ENCODE measurements at regions not wholly inside any gene's neighbourhood (a gene's known extent, or its start where the extent isn't known, plus 50 kb on each side); places are given as distances from the start of the nearest gene placed in this dataset.
A peak's percentile ranks its signal among the peaks of the same experiment; 100 is the strongest.

- H3K36me3 ChIP-seq (ENCODE audit: control insufficient read depth, insufficient read depth, low read length), result no peaks in the 10 kb centered on the region
- TF ChIP-seq CTCF (IDR thresholded peaks at IDR 0.05; ENCODE audit: insufficient read depth, low read length, severe bottlenecking), result no peak
- FAIRE-seq (no peak), DNase-seq (ENCODE audit: low read depth) (no peak)
- H3K4me3 ChIP-seq (ENCODE audit: low read depth, low read length), result no peak overlapping the region
- H3K27me3 ChIP-seq (ENCODE audit: control insufficient read depth, insufficient read depth, low read length), result no peaks in the 10 kb centered on the region
These were observed 94.3 kb upstream of the AADACL2 start for GRCh38 chr3:151639418-151639740.

GRCh38 chr3:151638555-151639417 is 94.9 kb upstream of the AADACL2 start:
- FAIRE-seq (no peak), DNase-seq (ENCODE audit: low read depth) (no peak)
- H3K4me3 ChIP-seq (ENCODE audit: low read depth, low read length), result no peak overlapping the region
- H3K36me3 ChIP-seq (ENCODE audit: control insufficient read depth, insufficient read depth, low read length), result no peaks in the 10 kb centered on the region
- no peak for TF ChIP-seq CTCF (IDR thresholded peaks at IDR 0.05; ENCODE audit: insufficient read depth, low read length, severe bottlenecking)
- H3K27me3 ChIP-seq (ENCODE audit: control insufficient read depth, insufficient read depth, low read length), result no peaks in the 10 kb centered on the region

GRCh38 chr3:151635905-151636304 is 97.8 kb upstream of the AADACL2 start:
- FAIRE-seq, result peak; percentile 23
- Histone ChIP-seq H3K27me3 (ENCODE audit: control insufficient read depth, insufficient read depth, low read length) (no peaks in the 10 kb centered on the region), H3K4me3 (ENCODE audit: low read depth, low read length) (no peak overlapping the region), H3K36me3 (ENCODE audit: control insufficient read depth, insufficient read depth, low read length) (no peaks in the 10 kb centered on the region)
- DNase-seq (ENCODE audit: low read depth), result no peak
- no peak for TF ChIP-seq CTCF (IDR thresholded peaks at IDR 0.05; ENCODE audit: insufficient read depth, low read length, severe bottlenecking)

GRCh38 chr3:151631946-151632345 is 101.8 kb upstream of the AADACL2 start:
- Histone ChIP-seq H3K36me3 (ENCODE audit: control insufficient read depth, insufficient read depth, low read length) (no peaks in the 10 kb centered on the region), H3K4me3 (ENCODE audit: low read depth, low read length) (no peak overlapping the region), H3K27me3 (ENCODE audit: control insufficient read depth, insufficient read depth, low read length) (no peaks in the 10 kb centered on the region)
- DNase-seq (ENCODE audit: low read depth), result no peak
- no peak for TF ChIP-seq CTCF (IDR thresholded peaks at IDR 0.05; ENCODE audit: insufficient read depth, low read length, severe bottlenecking)
- FAIRE-seq, result no peak

GRCh38 chr3:151630938-151631441 is 102.7 kb upstream of the AADACL2 start:
- no peak overlapping the region for H3K4me3 ChIP-seq (ENCODE audit: low read depth, low read length)
- no peaks in the 10 kb centered on the region for H3K27me3 ChIP-seq (ENCODE audit: control insufficient read depth, insufficient read depth, low read length)
- FAIRE-seq (peak; percentile 7), DNase-seq (ENCODE audit: low read depth) (peak; percentile 33)
- H3K36me3 ChIP-seq (ENCODE audit: control insufficient read depth, insufficient read depth, low read length), result no peaks in the 10 kb centered on the region
- no peak for TF ChIP-seq CTCF (IDR thresholded peaks at IDR 0.05; ENCODE audit: insufficient read depth, low read length, severe bottlenecking)

GRCh38 chr3:151630035-151630434 is 103.7 kb upstream of the AADACL2 start:
- H3K36me3 ChIP-seq (ENCODE audit: control insufficient read depth, insufficient read depth, low read length), result no peaks in the 10 kb centered on the region
- H3K27me3 ChIP-seq (ENCODE audit: control insufficient read depth, insufficient read depth, low read length), result no peaks in the 10 kb centered on the region
- FAIRE-seq (no peak), DNase-seq (ENCODE audit: low read depth) (no peak)
- no peak for TF ChIP-seq CTCF (IDR thresholded peaks at IDR 0.05; ENCODE audit: insufficient read depth, low read length, severe bottlenecking)
- no peak overlapping the region for H3K4me3 ChIP-seq (ENCODE audit: low read depth, low read length)
